Naive thymus-derived CD4-positive, alpha-beta T cell (primary cell): ENCODE measurements at regions not wholly inside any gene's neighbourhood (a gene's known extent, or its start where the extent isn't known, plus 50 kb on each side); places are given as distances from the start of the nearest gene placed in this dataset.
A peak's percentile ranks its signal among the peaks of the same experiment; 100 is the strongest.
"Not testable (repeated sequence)": the region's sequence is repeated elsewhere in the genome, so short reads cannot be mapped to it uniquely, and the experiment has no call there.

Experiments
- ATAC-seq: fragments of 150-1000 bp; cut with Tn5 transposase; 2 replicates; pipeline ENCODE4 v1.10.0; 2021; ENCODE audit warnings: mild to moderate bottlenecking, moderate library complexity
- CTCF ChIA-PET: fragments of 350-600 bp; sonication (Branson Sonifier 250); formaldehyde crosslinking; loops from one replicate; lab custom pipeline; 2021; ENCODE audit warnings: antibody characterized with exemption; lab: Charles Lee
- POLR2A ChIA-PET: fragments of 350-600 bp; sonication (Branson Sonifier 250); formaldehyde crosslinking; loops from one replicate; lab custom pipeline; 2021; ENCODE audit warnings: antibody characterized with exemption, inconsistent platforms; lab: Charles Lee
- DNase-seq, 9 donors: peaks; one replicate each; pipeline versions ENCODE4 v3.0.0 to v3.0.0-alpha.2; 2020 to 2022; ENCODE audit warnings: mixed read lengths in 1 of 9
- H3K27ac ChIP-seq: one replicate; pipeline ENCODE4 v1.7.0; 2013; ENCODE audit warnings: mild to moderate bottlenecking, low read depth, low read length, moderate library complexity
- H3K27me3 ChIP-seq, 2 donors: one replicate each; pipeline ENCODE4 v1.7.0; 2013; ENCODE audit warnings: low read length in 2 of 2, mild to moderate bottlenecking in 2 of 2, moderate library complexity in 2 of 2; ENCODE audit not compliant: control insufficient read depth in 2 of 2, insufficient read depth in 2 of 2
- H3K36me3 ChIP-seq, 3 experiments: 1 replicate in 2 of 3; 2 replicates in 1 of 3; pipeline ENCODE4 v1.7.0; 2013; ENCODE audit warnings: low read length in 3 of 3, mild to moderate bottlenecking in 3 of 3, moderate library complexity in 1 of 3; ENCODE audit not compliant: insufficient read depth in 3 of 3, control insufficient read depth in 2 of 3
- H3K4me1 ChIP-seq, 2 donors: one replicate each; pipeline ENCODE4 v1.7.0; 2013; ENCODE audit warnings: low read length in 2 of 2, mild to moderate bottlenecking in 2 of 2, moderate library complexity in 1 of 2; ENCODE audit not compliant: control insufficient read depth in 2 of 2, insufficient read depth in 2 of 2
- H3K4me3 ChIP-seq: 2 replicates; pipeline ENCODE4 v1.7.0; 2013; ENCODE audit warnings: mild to moderate bottlenecking, low read length
- H3K9me3 ChIP-seq, 3 experiments: 1 replicate in 2 of 3; 2 replicates in 1 of 3; pipeline ENCODE4 v1.7.0; 2013; ENCODE audit warnings: low read length in 3 of 3; ENCODE audit not compliant: control insufficient read depth in 2 of 3
- H3K27ac Mint-ChIP-seq, 9 donors: one replicate each; pipeline ENCODE4 v1.8.0; 2020 to 2022; ENCODE audit warnings: mixed read lengths in 9 of 9, mild to moderate bottlenecking in 8 of 9, moderate library complexity in 5 of 9, inconsistent platforms in 2 of 9
- H3K27me3 Mint-ChIP-seq, 5 donors: one replicate each; pipeline ENCODE4 v1.8.0; 2021 to 2022; ENCODE audit warnings: mixed read lengths in 5 of 5, mild to moderate bottlenecking in 1 of 5
- H3K36me3 Mint-ChIP-seq, 5 donors: one replicate each; pipeline ENCODE4 v1.8.0; 2020 to 2022; ENCODE audit warnings: mixed read lengths in 5 of 5, mild to moderate bottlenecking in 3 of 5, inconsistent platforms in 1 of 5
- H3K4me1 Mint-ChIP-seq, 7 donors: one replicate each; pipeline ENCODE4 v1.8.0; 2020 to 2022; ENCODE audit warnings: mixed read lengths in 7 of 7, mild to moderate bottlenecking in 3 of 7, inconsistent platforms in 1 of 7
- H3K4me3 Mint-ChIP-seq, 10 donors: one replicate each; pipeline ENCODE4 v1.8.0; 2020 to 2022; ENCODE audit warnings: mild to moderate bottlenecking in 10 of 10, mixed read lengths in 10 of 10, moderate library complexity in 6 of 10, inconsistent platforms in 2 of 10
- H3K9me3 Mint-ChIP-seq, 11 donors: one replicate each; pipeline ENCODE4 v1.8.0; 2020 to 2022; ENCODE audit warnings: mixed read lengths in 11 of 11, mild to moderate bottlenecking in 4 of 11, inconsistent platforms in 1 of 11, moderate library complexity in 1 of 11
- intact Hi-C, 2 donors: fragments of 100-400 bp; cut with micrococcal nuclease; formaldehyde crosslinking; loops; one replicate each; pipeline ENCODE4 v1.15.1; 2023

DNA sequence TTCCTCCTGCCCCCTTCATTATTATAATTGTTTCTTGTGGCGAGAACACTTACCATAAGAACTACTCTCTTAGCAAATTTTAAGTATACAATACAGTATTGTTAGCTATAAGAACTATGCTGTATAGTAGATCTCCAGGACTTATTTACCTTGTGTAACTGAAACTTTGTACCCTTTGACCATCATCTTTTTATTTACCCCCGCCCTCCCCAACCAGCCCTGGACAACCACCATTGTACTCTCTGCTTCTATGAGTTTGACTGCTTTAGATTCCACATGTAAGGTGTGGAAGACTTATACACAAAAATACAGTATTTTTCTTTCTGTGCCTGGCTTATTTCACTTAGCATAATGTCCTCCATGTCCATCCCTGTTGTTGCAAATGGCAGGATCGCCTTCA is 161.1 kb downstream of the PHF8 start:
- no peak for DNase-seq
- H3K4me3 Mint-ChIP-seq, result no peak overlapping the region

GRCh38 chrX:53882331-53882730 is 161.9 kb downstream of the PHF8 start:
- ChIA-PET CTCF (no interaction called here), POLR2A (no interaction called here)
- Histone ChIP-seq H3K36me3 (no peaks in the 10 kb centered on the region), H3K27me3 (no peaks in the 10 kb centered on the region), H3K4me3 (no peak overlapping the region), H3K27ac (no peak overlapping the region), H3K9me3 (no peaks in the 10 kb centered on the region), H3K4me1 (no peaks in the 10 kb centered on the region)
- Mint-ChIP-seq H3K9me3 (peaks cover 0 to 10% (median 2%) of the 10 kb centered on the region in 11 donors), H3K27ac (no peak overlapping the region), H3K36me3 (no peaks in the 10 kb centered on the region), H3K4me3 (no peak overlapping the region), H3K27me3 (peaks cover 5 to 9% (median 6%) of the 10 kb centered on the region in 5 donors), H3K4me1 (no peaks in the 10 kb centered on the region)
- ATAC-seq (no peak), DNase-seq (no peak)
- intact Hi-C loops, result no loop called here

More for the DNA sequence above, 161.1 kb downstream of the PHF8 start:
- Histone ChIP-seq H3K9me3 (no peaks in the 10 kb centered on the region), H3K27ac (no peak overlapping the region), H3K4me1 (no peaks in the 10 kb centered on the region), H3K4me3 (no peak overlapping the region), H3K36me3 (no peaks in the 10 kb centered on the region), H3K27me3 (no peaks in the 10 kb centered on the region)
- ATAC-seq, result no peak
- Mint-ChIP-seq H3K27me3 (peaks cover 5 to 7% (median 6%) of the 10 kb centered on the region in 5 donors), H3K27ac (no peak overlapping the region), H3K36me3 (no peaks in the 10 kb centered on the region), H3K9me3 (peaks cover 0 to 3% (median 0%) of the 10 kb centered on the region in 11 donors), H3K4me1 (no peaks in the 10 kb centered on the region)
- intact Hi-C loops, result no loop called here
- POLR2A ChIA-PET, result no interaction called here
- CTCF ChIA-PET, result no interaction called here

DNA sequence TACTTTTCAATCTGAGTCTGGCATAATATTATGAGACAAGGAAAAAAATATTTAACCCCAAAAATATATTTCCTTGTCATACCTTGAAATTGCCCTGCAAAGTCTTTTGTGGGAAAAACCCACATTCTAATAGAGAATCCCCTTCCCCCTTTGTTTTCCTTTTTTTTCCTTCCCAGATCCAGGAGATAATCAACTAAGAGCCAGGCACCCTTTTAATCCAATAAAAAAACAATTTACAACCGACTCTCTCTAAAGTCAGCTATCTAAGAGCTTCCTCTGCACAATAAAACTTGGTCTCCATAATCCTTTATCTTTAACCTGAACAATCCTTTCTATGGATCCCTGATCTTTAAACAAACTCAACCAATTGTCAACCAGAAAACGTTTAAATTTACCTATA is 163.5 kb downstream of the PHF8 start:
- H3K4me1 ChIP-seq, CTCF ChIA-PET, H3K4me3 Mint-ChIP-seq, H3K27me3 ChIP-seq, POLR2A ChIA-PET, H3K27me3 Mint-ChIP-seq, H3K36me3 ChIP-seq, H3K4me3 ChIP-seq, intact Hi-C loops, H3K4me1 Mint-ChIP-seq, ATAC-seq, DNase-seq, H3K9me3 ChIP-seq, H3K27ac Mint-ChIP-seq, H3K36me3 Mint-ChIP-seq, H3K27ac ChIP-seq: not testable (repeated sequence)
- peaks cover 0 to 15% (median 5%) of the 10 kb centered on the region in 11 donors for H3K9me3 Mint-ChIP-seq

DNA sequence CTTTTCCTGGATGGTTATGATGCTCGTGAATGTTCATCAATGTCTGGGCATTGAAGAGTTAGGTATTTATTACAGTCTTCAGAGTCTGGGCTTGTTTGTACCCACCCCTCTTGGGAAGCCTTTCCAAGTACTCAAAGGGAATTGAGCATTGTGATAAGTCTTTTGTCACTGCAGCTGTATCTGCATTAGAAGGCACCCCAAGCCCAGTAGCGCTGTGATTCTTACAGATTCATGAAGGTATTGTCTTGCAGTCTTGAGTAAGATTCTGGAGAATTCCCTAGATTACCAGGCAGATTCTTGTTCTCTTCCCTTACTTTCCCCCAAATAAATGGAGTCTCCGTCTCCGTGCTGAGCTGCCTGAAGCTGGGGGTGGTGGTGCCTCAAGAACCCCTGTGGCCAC is 173.4 kb upstream of the HUWE1 start:
- no peaks in the 10 kb centered on the region for H3K27me3 ChIP-seq
- H3K27me3 Mint-ChIP-seq, result peaks cover 0 to 19% (median 6%) of the 10 kb centered on the region in 5 donors
- CTCF ChIA-PET, result no interaction called here
- H3K27ac Mint-ChIP-seq, result no peak overlapping the region
- no peaks in the 10 kb centered on the region for H3K9me3 ChIP-seq
- intact Hi-C loops, result no loop called here
- H3K4me1 ChIP-seq, result no peaks in the 10 kb centered on the region
- peaks cover 0 to 11% (median under 1%) of the 10 kb centered on the region in 11 donors for H3K9me3 Mint-ChIP-seq
- H3K4me3 ChIP-seq, result no peak overlapping the region
- ATAC-seq (no peak), DNase-seq (no peak)
- peaks cover 0 to 3% (median 0%) of the 10 kb centered on the region in 7 donors for H3K4me1 Mint-ChIP-seq
- POLR2A ChIA-PET, result no interaction called here
- H3K36me3 ChIP-seq, result no peaks in the 10 kb centered on the region
- H3K27ac ChIP-seq, result no peak overlapping the region
- no peaks in the 10 kb centered on the region for H3K36me3 Mint-ChIP-seq
- no peak overlapping the region for H3K4me3 Mint-ChIP-seq

DNA sequence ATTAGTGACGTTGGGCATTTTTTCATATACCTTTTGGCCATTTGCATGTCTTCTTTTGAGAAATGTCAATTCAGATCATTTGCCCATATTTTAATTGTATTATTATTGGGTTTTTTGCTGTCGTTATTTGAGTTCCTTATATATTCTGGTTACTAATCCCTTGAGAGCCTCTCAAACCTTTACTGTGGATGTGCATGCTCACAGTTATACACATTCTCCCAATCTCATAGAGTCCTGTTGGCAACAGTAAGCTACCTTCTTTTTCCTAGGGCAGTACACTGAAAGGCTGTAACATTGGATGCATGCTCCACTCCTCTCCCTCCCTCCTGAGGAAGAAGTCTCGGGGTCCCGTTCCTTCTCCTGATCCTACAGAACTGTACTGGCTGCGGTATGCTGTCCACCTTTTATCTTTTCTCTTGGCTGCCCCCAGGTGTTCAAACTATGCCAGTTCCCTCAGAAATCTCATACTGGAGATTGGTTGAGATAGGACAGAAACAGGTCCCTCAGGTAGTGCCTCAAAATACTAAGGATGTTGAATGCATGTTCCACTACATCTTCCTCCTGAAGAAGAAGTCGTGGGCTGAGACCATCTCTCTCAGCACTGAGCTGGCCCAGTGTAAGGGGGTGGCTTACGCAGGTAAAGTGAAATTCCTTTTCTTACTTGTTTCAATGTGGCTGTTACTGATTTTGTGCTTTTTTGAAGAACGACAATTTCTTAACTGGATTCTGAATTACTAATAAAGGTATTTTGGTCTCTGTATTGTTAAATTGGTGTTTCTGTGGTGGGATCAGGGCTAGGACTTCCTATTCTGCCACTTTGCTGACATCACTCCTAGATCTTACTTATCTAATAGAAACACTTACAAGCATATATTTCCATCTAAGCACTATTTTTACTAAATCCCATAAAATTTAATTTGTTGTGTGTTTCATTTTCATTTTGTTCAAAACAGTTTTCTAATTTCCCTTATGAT is 145.4 kb upstream of the HUWE1 start:
- Mint-ChIP-seq H3K27me3 (no peaks in the 10 kb centered on the region), H3K4me1 (peaks cover 0 to 16% (median 4%) of the 10 kb centered on the region in 7 donors), H3K27ac (no peak overlapping the region), H3K9me3 (peaks cover 0 to 4% (median 0%) of the 10 kb centered on the region in 11 donors), H3K4me3 (peak overlapping the region in 1 of 10 donors; percentile 56), H3K36me3 (peaks cover 0 to 2% (median 0%) of the 10 kb centered on the region in 5 donors)
- DNase-seq (peak in 8 of 9 donors; percentile 12 to 45 (median 32)), ATAC-seq (peak; percentile 71)
- CTCF ChIA-PET, result no interaction called here
- H3K4me1 ChIP-seq, result no peaks in the 10 kb centered on the region
- H3K27me3 ChIP-seq, result no peaks in the 10 kb centered on the region
- no peaks in the 10 kb centered on the region for H3K9me3 ChIP-seq
- intact Hi-C loops, result loop anchor here (1.0 kb wide), 4 partner anchors 118 to 519 kb away; no protein-coding TSS in a partner anchor
- H3K4me3 ChIP-seq, result no peak overlapping the region
- POLR2A ChIA-PET, result no interaction called here
- no peak overlapping the region for H3K27ac ChIP-seq
- H3K36me3 ChIP-seq, result no peaks in the 10 kb centered on the region

DNA sequence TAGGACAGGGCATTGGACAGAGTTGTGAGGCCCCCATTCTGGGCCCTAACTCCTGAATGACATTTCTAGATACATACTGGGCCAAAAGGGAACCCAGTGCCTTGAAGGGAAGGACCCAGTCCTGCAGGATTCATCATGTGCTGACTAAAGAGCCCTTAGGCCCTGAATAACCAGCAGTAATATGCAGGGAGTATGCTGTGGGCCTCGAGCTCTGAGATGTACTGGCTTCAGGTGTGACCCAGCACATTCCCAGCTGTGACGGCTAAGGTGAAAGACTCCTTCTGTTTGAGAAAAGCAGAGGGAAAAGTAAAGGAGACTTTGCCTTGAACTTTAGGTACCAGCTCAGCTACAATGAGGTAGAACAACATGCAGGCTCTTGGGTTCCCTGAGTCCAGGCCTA is 138.2 kb upstream of the HUWE1 start:
- Mint-ChIP-seq H3K4me1 (peaks cover 0 to 6% (median 0%) of the 10 kb centered on the region in 7 donors), H3K9me3 (peaks cover 0 to 4% (median 0%) of the 10 kb centered on the region in 11 donors), H3K27ac (no peak overlapping the region), H3K36me3 (peaks cover 0 to 3% (median 0%) of the 10 kb centered on the region in 5 donors), H3K4me3 (no peak overlapping the region), H3K27me3 (no peaks in the 10 kb centered on the region)
- CTCF ChIA-PET, result no interaction called here
- Histone ChIP-seq H3K27me3 (no peaks in the 10 kb centered on the region), H3K27ac (no peak overlapping the region), H3K4me1 (no peaks in the 10 kb centered on the region), H3K9me3 (no peaks in the 10 kb centered on the region), H3K4me3 (no peak overlapping the region), H3K36me3 (no peaks in the 10 kb centered on the region)
- ATAC-seq (no peak), DNase-seq (no peak)
- intact Hi-C loops, result no loop called here
- POLR2A ChIA-PET, result no interaction called here
